IMR-90 (cell line): ENCODE measurements at regions not wholly inside any gene's neighbourhood (a gene's known extent, or its start where the extent isn't known, plus 50 kb on each side); places are given as distances from the start of the nearest gene placed in this dataset.

Experiments used
- ATAC-seq: fragments of 200-7000 bp; cut with Tn5 transposase; 2 replicates; pipeline ENCODE4 v1.9.1; 2020; ENCODE audit warnings: low read depth, mild to moderate bottlenecking, moderate library complexity
- BruUV-seq: library from RNA; stranded (reverse); fragments of 400-500 nt; replicated peaks from 2 replicates; lab custom pipeline; 2021; lab: Mats Ljungman, UMichigan
- CTCF ChIA-PET: fragments of 300-600 bp; formaldehyde crosslinking; extraction: SDS; loops from one replicate; lab custom pipeline; 2021; ENCODE audit warnings: antibody characterized with exemption; lab: Yijun Ruan, JAX
- POLR2A ChIA-PET: fragments of 300-600 bp; sonication (Branson Sonifier 250); formaldehyde crosslinking; loops from one replicate; lab custom pipeline; 2022; ENCODE audit warnings: antibody characterized with exemption; ENCODE audit not compliant: unreplicated experiment; lab: Charles Lee
- DNase-seq: peaks from one replicate; pipeline ENCODE4 v3.0.0; 2013
- H2AFZ ChIP-seq: replicated peaks from 2 replicates; pipeline ENCODE3; 2013; ENCODE audit warnings: low read length, mild to moderate bottlenecking; ENCODE audit not compliant: poor library complexity
- H2AK5ac ChIP-seq: 2 replicates; pipeline ENCODE4 v1.6.1; 2013; ENCODE audit warnings: low read depth, low read length, inconsistent platforms
- H2AK9ac ChIP-seq: replicated peaks from 2 replicates; pipeline ENCODE3; 2013; ENCODE audit warnings: mild to moderate bottlenecking, low read depth, low read length, moderate library complexity; ENCODE audit not compliant: poor library complexity
- H2BK120ac ChIP-seq: 2 replicates; pipeline ENCODE4 v1.6.1; 2013; ENCODE audit warnings: low read depth, low read length, inconsistent platforms
- H2BK15ac ChIP-seq: 3 replicates; pipeline ENCODE4 v1.6.1; 2013; ENCODE audit warnings: low read depth, low read length, inconsistent platforms
- H2BK20ac ChIP-seq: 2 replicates; pipeline ENCODE4 v1.6.1; 2013; ENCODE audit warnings: low read depth, mild to moderate bottlenecking, inconsistent platforms, low read length, moderate library complexity
- H2BK5ac ChIP-seq: 2 replicates; pipeline ENCODE4 v1.6.1; 2013; ENCODE audit warnings: mild to moderate bottlenecking, low read depth, low read length, inconsistent platforms; ENCODE audit not compliant: poor library complexity, severe bottlenecking
- H3K14ac ChIP-seq: replicated peaks from 2 replicates; pipeline ENCODE4 v1.6.1; 2013; ENCODE audit warnings: low read depth, low read length, inconsistent platforms
- H3K18ac ChIP-seq: 2 replicates; pipeline ENCODE4 v1.6.1; 2013; ENCODE audit warnings: low read depth, low read length, control low read depth
- H3K23ac ChIP-seq: 2 replicates; pipeline ENCODE4 v1.6.1; 2013; ENCODE audit warnings: low read depth, low read length, inconsistent platforms
- H3K27ac ChIP-seq: 2 replicates; pipeline ENCODE4 v1.5.1; 2013; ENCODE audit warnings: mild to moderate bottlenecking, control low read depth, low read length; ENCODE audit not compliant: insufficient read depth
- H3K27me3 ChIP-seq: 2 replicates; pipeline ENCODE4 v1.6.1; 2013; ENCODE audit warnings: low read length; ENCODE audit not compliant: control insufficient read depth, insufficient read depth
- H3K36me3 ChIP-seq: 2 replicates; pipeline ENCODE4 v1.6.1; 2013; ENCODE audit warnings: low read length, mixed read lengths; ENCODE audit not compliant: control insufficient read depth, insufficient read depth
- H3K4ac ChIP-seq: 2 replicates; pipeline ENCODE4 v1.6.1; 2013; ENCODE audit warnings: low read depth, low read length, inconsistent platforms
- H3K4me1 ChIP-seq: 2 replicates; pipeline ENCODE4 v1.6.1; 2013; ENCODE audit warnings: low read length, mixed read lengths; ENCODE audit not compliant: control insufficient read depth, insufficient read depth
- H3K4me2 ChIP-seq: 2 replicates; pipeline ENCODE4 v1.6.1; 2013; ENCODE audit warnings: low read depth, mild to moderate bottlenecking, control low read depth, low read length, moderate library complexity
- H3K4me3 ChIP-seq: 2 replicates; pipeline ENCODE4 v1.5.1; 2013; ENCODE audit warnings: low read depth, mild to moderate bottlenecking, control low read depth, low read length, moderate library complexity; ENCODE audit not compliant: insufficient read depth
- H3K56ac ChIP-seq: 2 replicates; pipeline ENCODE4 v1.6.1; 2013; ENCODE audit warnings: low read length, inconsistent platforms; ENCODE audit not compliant: insufficient read depth; ENCODE audit errors: extremely low read depth
- H3K79me1 ChIP-seq, 2 experiments: 2 replicates each; pipeline ENCODE4 v1.6.1; 2013; ENCODE audit warnings: low read length in 2 of 2, inconsistent platforms in 1 of 2, low read depth in 1 of 2
- H3K9ac ChIP-seq: 2 replicates; pipeline ENCODE4 v1.6.1; 2013; ENCODE audit warnings: low read depth, low read length, control low read depth
- H3K9me1 ChIP-seq: 2 replicates; pipeline ENCODE4 v1.6.1; 2013; ENCODE audit warnings: low read length, inconsistent platforms; ENCODE audit not compliant: insufficient read depth
- H3K9me3 ChIP-seq: 2 replicates; pipeline ENCODE4 v1.6.1; 2013; ENCODE audit warnings: low read length; ENCODE audit not compliant: control insufficient read depth, insufficient read depth
- H4K20me1 ChIP-seq: 2 replicates; pipeline ENCODE4 v1.6.1; 2013; ENCODE audit warnings: low read length, inconsistent platforms; ENCODE audit not compliant: insufficient read depth
- H4K5ac ChIP-seq: 2 replicates; pipeline ENCODE4 v1.6.1; 2013; ENCODE audit warnings: mild to moderate bottlenecking, low read depth, low read length, control low read depth
- H4K8ac ChIP-seq, 2 experiments: 2 replicates each; pipeline ENCODE4 v1.6.1; 2013; ENCODE audit warnings: low read depth in 2 of 2, low read length in 2 of 2, control low read depth in 1 of 2, inconsistent platforms in 1 of 2
- H4K91ac ChIP-seq: 2 replicates; pipeline ENCODE4 v1.6.1; 2013; ENCODE audit warnings: low read depth, low read length, inconsistent platforms; ENCODE audit not compliant: insufficient read depth
- BHLHE40 ChIP-seq: fragments of 150-350 bp; IDR thresholded peaks from 2 replicates; pipeline ENCODE4 v1.6.1; 2016; ENCODE audit warnings: mild to moderate bottlenecking, low read depth, low read length
- CEBPB ChIP-seq: IDR thresholded peaks from 2 replicates; pipeline ENCODE4 v1.6.1; 2012; ENCODE audit warnings: low read depth, low read length, improper control_type of control experiment
- CHD1 ChIP-seq: IDR thresholded peaks from 2 replicates; pipeline ENCODE4 v1.6.1; 2012; ENCODE audit warnings: low read depth, low read length, improper control_type of control experiment
- FOS ChIP-seq: fragments of 150-350 bp; IDR thresholded peaks from 2 replicates; pipeline ENCODE4 v1.6.1; 2016; ENCODE audit warnings: low read depth, low read length
- MAFK ChIP-seq: IDR thresholded peaks from 2 replicates; pipeline ENCODE4 v1.6.1; 2012; ENCODE audit warnings: low read depth, low read length, improper control_type of control experiment
- MAZ ChIP-seq: IDR thresholded peaks from 2 replicates; pipeline ENCODE4 v1.6.1; 2012; ENCODE audit warnings: low read depth, mild to moderate bottlenecking, low read length, improper control_type of control experiment, moderate library complexity, borderline replicate concordance
- MXI1 ChIP-seq: IDR thresholded peaks from 2 replicates; pipeline ENCODE4 v1.6.1; 2012; ENCODE audit warnings: low read depth, mild to moderate bottlenecking, low read length, moderate library complexity, borderline replicate concordance
- NFE2L2 ChIP-seq: fragments of 150-350 bp; IDR thresholded peaks from 2 replicates; pipeline ENCODE4 v1.6.1; 2016; ENCODE audit warnings: low read depth, mild to moderate bottlenecking, low read length
- POLR2A ChIP-seq: IDR thresholded peaks from 2 replicates; pipeline ENCODE4 v1.6.1; 2012; ENCODE audit warnings: mild to moderate bottlenecking, low read depth, low read length
- RAD21 ChIP-seq: IDR thresholded peaks from 2 replicates; pipeline ENCODE4 v1.6.1; 2012; ENCODE audit warnings: low read length, improper control_type of control experiment
- RCOR1 ChIP-seq: IDR thresholded peaks from 2 replicates; pipeline ENCODE4 v1.6.1; 2012; ENCODE audit warnings: mild to moderate bottlenecking, low read length, improper control_type of control experiment; ENCODE audit not compliant: insufficient replicate concordance
- RFX5 ChIP-seq: IDR thresholded peaks from 2 replicates; pipeline ENCODE4 v1.8.0; 2012; ENCODE audit warnings: low read depth, mild to moderate bottlenecking, low read length, moderate library complexity
- SMC3 ChIP-seq: fragments of 150-350 bp; IDR thresholded peaks from 2 replicates; pipeline ENCODE4 v1.6.1; 2016; ENCODE audit warnings: low read depth, mild to moderate bottlenecking, antibody characterized with exemption, low read length, moderate library complexity
- WGBS, 2 experiments: methylation state at CpG; one replicate each; pipeline versions ENCODE4 v1.1.5 to v1.1.7; 2013; ENCODE audit warnings: missing lambda C conversion rate in 2 of 2; ENCODE audit not compliant: insufficient read length in 1 of 2; ENCODE audit errors: extremely low coverage in 2 of 2; 5-methylcytosine and 5-hydroxymethylcytosine counted together
- dilution Hi-C: fragments of 300-500 bp; cut with HindIII; formaldehyde crosslinking; loops from one replicate; pipeline ENCODE4 v1.14.3; 2018; ENCODE audit warnings: low sequenced_read_pairs; ENCODE audit not compliant: unreplicated experiment
- in situ Hi-C: fragments of 300-500 bp; cut with MboI; formaldehyde crosslinking; loops from 3 replicates; pipeline ENCODE4 v1.14.3; 2019; ENCODE audit warnings: low sequenced_read_pairs, inconsistent platforms, mixed read lengths
- intact Hi-C: fragments of 100-400 bp; cut with micrococcal nuclease; formaldehyde crosslinking; loops from 2 replicates; pipeline ENCODE4 v1.10.0; 2022
- TF ChIP-seq, protein P1 (sequence below): fragments of 150-350 bp; IDR thresholded peaks from 2 replicates; pipeline ENCODE4 v1.6.1; 2017; ENCODE audit warnings: mild to moderate bottlenecking, antibody characterized with exemption, low read length, low read depth
- TF ChIP-seq, protein P2 (sequence below): fragments of 150-350 bp; IDR thresholded peaks from 2 replicates; pipeline ENCODE4 v1.6.1; 2016; ENCODE audit warnings: low read depth, mild to moderate bottlenecking, low read length, moderate library complexity, borderline replicate concordance
- TF ChIP-seq, protein P3 (sequence below): conservative IDR thresholded peaks from 2 replicates; pipeline ENCODE4 v1.5.1; 2012; ENCODE audit warnings: mild to moderate bottlenecking, low read depth, low read length, improper control_type of control experiment

DNA sequence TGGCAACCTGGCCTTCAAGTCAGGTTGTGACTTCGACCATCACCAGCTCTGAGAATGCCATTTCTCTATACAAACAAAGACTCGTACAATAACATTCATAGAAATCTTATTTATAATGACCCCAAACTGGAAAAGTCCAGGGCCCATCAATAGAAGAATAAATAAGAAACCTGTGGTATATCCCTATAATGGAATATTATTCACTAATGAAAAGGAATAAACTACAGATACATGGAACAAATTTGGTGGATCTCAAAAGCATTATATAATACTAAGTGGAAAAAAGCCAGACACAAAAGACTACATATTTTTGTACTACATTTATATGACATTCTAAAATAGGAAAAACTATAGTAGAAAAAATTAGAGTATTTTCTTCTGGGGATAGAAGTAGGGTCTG is 109.4 kb upstream of the INPP4B start:
- H2AFZ ChIP-seq: no peak overlapping the region
- H3K27ac ChIP-seq: no peak overlapping the region
- intact Hi-C loops (no loop called here), dilution Hi-C loops (no loop called here), in situ Hi-C loops (no loop called here)
- H3K4ac ChIP-seq: no peak overlapping the region
- no peaks in the 10 kb centered on the region for H3K79me1 ChIP-seq
- no peaks in the 10 kb centered on the region for H3K9me1 ChIP-seq
- no peaks in the 10 kb centered on the region for H3K9me3 ChIP-seq
- no peak overlapping the region for H2AK5ac ChIP-seq
- no peak overlapping the region for H2BK5ac ChIP-seq
- no peak overlapping the region for H3K18ac ChIP-seq
- H2AK9ac ChIP-seq: no peak overlapping the region
- no peak for ATAC-seq
- H3K23ac ChIP-seq: no peak overlapping the region
- H3K4me1 ChIP-seq: no peaks in the 10 kb centered on the region
- POLR2A ChIA-PET: no interaction called here
- no peak overlapping the region for H4K5ac ChIP-seq
- no peak overlapping the region for H3K56ac ChIP-seq
- no CpG with 5 or more reads among the region's 2 CpGs for WGBS, 2 experiments
- no peak overlapping the region for H2BK20ac ChIP-seq
- no peak for DNase-seq
- H4K20me1 ChIP-seq: no peaks in the 10 kb centered on the region
- no peak overlapping the region for H2BK120ac ChIP-seq
- CTCF ChIA-PET: no interaction called here
- H3K4me3 ChIP-seq: no peak overlapping the region
- no peak overlapping the region for H3K4me2 ChIP-seq
- H3K9ac ChIP-seq: no peak overlapping the region
- no peak overlapping the region for H4K8ac ChIP-seq
- H4K91ac ChIP-seq: no peak overlapping the region
- no peak overlapping the region for H2BK15ac ChIP-seq
- BruUV-seq: no TSS peak
- TF ChIP-seq CEBPB (no peak), NFE2L2 (no peak), MAFK (no peak), RAD21 (no peak), SMC3 (no peak), MXI1 (no peak), RCOR1 (no peak), FOS (no peak), POLR2A (no peak), MAZ (no peak), BHLHE40 (no peak), CHD1 (no peak), RFX5 (no peak)
- TF ChIP-seq, protein P1, sequence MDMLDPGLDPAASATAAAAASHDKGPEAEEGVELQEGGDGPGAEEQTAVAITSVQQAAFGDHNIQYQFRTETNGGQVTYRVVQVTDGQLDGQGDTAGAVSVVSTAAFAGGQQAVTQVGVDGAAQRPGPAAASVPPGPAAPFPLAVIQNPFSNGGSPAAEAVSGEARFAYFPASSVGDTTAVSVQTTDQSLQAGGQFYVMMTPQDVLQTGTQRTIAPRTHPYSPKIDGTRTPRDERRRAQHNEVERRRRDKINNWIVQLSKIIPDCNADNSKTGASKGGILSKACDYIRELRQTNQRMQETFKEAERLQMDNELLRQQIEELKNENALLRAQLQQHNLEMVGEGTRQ: no peak
- TF ChIP-seq, protein P2, sequence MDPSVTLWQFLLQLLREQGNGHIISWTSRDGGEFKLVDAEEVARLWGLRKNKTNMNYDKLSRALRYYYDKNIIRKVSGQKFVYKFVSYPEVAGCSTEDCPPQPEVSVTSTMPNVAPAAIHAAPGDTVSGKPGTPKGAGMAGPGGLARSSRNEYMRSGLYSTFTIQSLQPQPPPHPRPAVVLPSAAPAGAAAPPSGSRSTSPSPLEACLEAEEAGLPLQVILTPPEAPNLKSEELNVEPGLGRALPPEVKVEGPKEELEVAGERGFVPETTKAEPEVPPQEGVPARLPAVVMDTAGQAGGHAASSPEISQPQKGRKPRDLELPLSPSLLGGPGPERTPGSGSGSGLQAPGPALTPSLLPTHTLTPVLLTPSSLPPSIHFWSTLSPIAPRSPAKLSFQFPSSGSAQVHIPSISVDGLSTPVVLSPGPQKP: no peak
- TF ChIP-seq, protein P3, sequence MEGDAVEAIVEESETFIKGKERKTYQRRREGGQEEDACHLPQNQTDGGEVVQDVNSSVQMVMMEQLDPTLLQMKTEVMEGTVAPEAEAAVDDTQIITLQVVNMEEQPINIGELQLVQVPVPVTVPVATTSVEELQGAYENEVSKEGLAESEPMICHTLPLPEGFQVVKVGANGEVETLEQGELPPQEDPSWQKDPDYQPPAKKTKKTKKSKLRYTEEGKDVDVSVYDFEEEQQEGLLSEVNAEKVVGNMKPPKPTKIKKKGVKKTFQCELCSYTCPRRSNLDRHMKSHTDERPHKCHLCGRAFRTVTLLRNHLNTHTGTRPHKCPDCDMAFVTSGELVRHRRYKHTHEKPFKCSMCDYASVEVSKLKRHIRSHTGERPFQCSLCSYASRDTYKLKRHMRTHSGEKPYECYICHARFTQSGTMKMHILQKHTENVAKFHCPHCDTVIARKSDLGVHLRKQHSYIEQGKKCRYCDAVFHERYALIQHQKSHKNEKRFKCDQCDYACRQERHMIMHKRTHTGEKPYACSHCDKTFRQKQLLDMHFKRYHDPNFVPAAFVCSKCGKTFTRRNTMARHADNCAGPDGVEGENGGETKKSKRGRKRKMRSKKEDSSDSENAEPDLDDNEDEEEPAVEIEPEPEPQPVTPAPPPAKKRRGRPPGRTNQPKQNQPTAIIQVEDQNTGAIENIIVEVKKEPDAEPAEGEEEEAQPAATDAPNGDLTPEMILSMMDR: no peak
- H3K36me3 ChIP-seq: no peaks in the 10 kb centered on the region
- H3K14ac ChIP-seq: no peak overlapping the region
- no peaks in the 10 kb centered on the region for H3K27me3 ChIP-seq
